Endothelial cell of umbilical vein (primary cell): ENCODE measurements at regions not wholly inside any gene's neighbourhood (a gene's known extent, or its start where the extent isn't known, plus 50 kb on each side); places are given as distances from the start of the nearest gene placed in this dataset.

ENCODE experiments used
- BruUV-seq: library from RNA; stranded (reverse); fragments of 400-500 nt; replicated peaks from 2 replicates; lab custom pipeline; 2021; lab: Mats Ljungman, UMichigan
- CTCF ChIA-PET: fragments of 300-600, 350-600 bp; sonication (Branson Sonifier 250); formaldehyde crosslinking; loops from one replicate; lab custom pipeline; 2021; ENCODE audit warnings: antibody characterized with exemption, inconsistent platforms; lab: Charles Lee
- POLR2A ChIA-PET: fragments of 300-600, 350-600 bp; sonication (Branson Sonifier 250); formaldehyde crosslinking; loops from one replicate; lab custom pipeline; 2021; ENCODE audit warnings: antibody characterized with exemption, inconsistent platforms; lab: Charles Lee
- DNase-seq: peaks from one replicate; pipeline ENCODE4 v3.0.0-alpha.2; 2011; ENCODE audit warnings: low read depth, low spot score
- FAIRE-seq: peaks from 2 replicates; lab custom pipeline; 2011; peaks lifted over from hg19 to GRCh38; lab: Jason Lieb, UNC
- H2AFZ ChIP-seq: 2 replicates; pipeline ENCODE4 v1.6.0; 2012; ENCODE audit warnings: low read depth, low read length, control low read depth, inconsistent platforms
- H3K27ac ChIP-seq: 2 replicates; pipeline ENCODE4 v1.5.1; 2011; ENCODE audit warnings: low read depth, mild to moderate bottlenecking, control low read depth, low read length, moderate library complexity; ENCODE audit not compliant: insufficient read depth
- H3K27me3 ChIP-seq, 2 experiments: 2 replicates each; pipeline versions ENCODE4 v1.6.0 to v1.6.1; 2011; ENCODE audit warnings: low read length in 2 of 2, mixed read lengths in 1 of 2; ENCODE audit not compliant: control insufficient read depth in 2 of 2, insufficient read depth in 2 of 2
- H3K36me3 ChIP-seq, 2 experiments: 2 replicates in 1 of 2; 3 replicates in 1 of 2; pipeline ENCODE4 v1.5.1; 2011; ENCODE audit warnings: low read length in 2 of 2, mild to moderate bottlenecking in 1 of 2, moderate library complexity in 1 of 2; ENCODE audit not compliant: control insufficient read depth in 2 of 2, insufficient read depth in 2 of 2; ENCODE audit errors: extremely low read depth in 1 of 2
- H3K4me1 ChIP-seq: 3 replicates; pipeline ENCODE4 v1.5.1; 2011; ENCODE audit warnings: mild to moderate bottlenecking, low read length; ENCODE audit not compliant: control insufficient read depth, insufficient read depth; ENCODE audit errors: extremely low read depth
- H3K4me2 ChIP-seq: 2 replicates; pipeline ENCODE4 v1.6.1; 2011; ENCODE audit warnings: low read length, control low read depth, mixed read lengths; ENCODE audit not compliant: insufficient read depth
- H3K4me3 ChIP-seq, 3 experiments: fragments of 200-600 bp in 1 of 3; sonication (generic), shearing (Covaris generic) in 1 of 3; replicated peaks in 1 of 3; 2 replicates each; pipeline ENCODE4 v1.5.1; 2011 to 2016; ENCODE audit warnings: control low read depth in 3 of 3, low read length in 3 of 3, mild to moderate bottlenecking in 2 of 3, inconsistent platforms in 1 of 3, low read depth in 1 of 3, moderate library complexity in 1 of 3; ENCODE audit not compliant: insufficient read depth in 1 of 3
- H3K79me2 ChIP-seq: 2 replicates; pipeline ENCODE4 v1.6.0; 2012; ENCODE audit warnings: low read length, inconsistent platforms; ENCODE audit not compliant: control insufficient read depth, insufficient read depth
- H3K9ac ChIP-seq: replicated peaks from 2 replicates; pipeline ENCODE3; 2011; ENCODE audit warnings: low read length, control low read depth; ENCODE audit not compliant: insufficient read depth; ENCODE audit errors: extremely low read depth
- H3K9me1 ChIP-seq: replicated peaks from 3 replicates; pipeline ENCODE4 v1.6.0; 2011; ENCODE audit warnings: mild to moderate bottlenecking, low read length; ENCODE audit not compliant: control insufficient read depth, insufficient read depth; ENCODE audit errors: extremely low read depth
- H3K9me3 ChIP-seq: replicated peaks from 2 replicates; pipeline ENCODE4 v1.5.1; 2012; ENCODE audit warnings: low read length, inconsistent platforms; ENCODE audit not compliant: control insufficient read depth, insufficient read depth
- H4K20me1 ChIP-seq: replicated peaks from 2 replicates; pipeline ENCODE3; 2011; ENCODE audit warnings: mild to moderate bottlenecking, low read length; ENCODE audit not compliant: control insufficient read depth, insufficient read depth; ENCODE audit errors: extremely low read depth
- EZH2 ChIP-seq: IDR thresholded peaks from 2 replicates; pipeline ENCODE4 v1.6.1; 2012; ENCODE audit warnings: borderline replicate concordance, low read depth, mild to moderate bottlenecking, moderate library complexity, low read length, inconsistent platforms; ENCODE audit not compliant: severe bottlenecking
- FOS ChIP-seq: IDR thresholded peaks from 2 replicates; pipeline ENCODE4 v1.6.1; 2011; ENCODE audit warnings: mild to moderate bottlenecking, low read length, moderate library complexity, borderline replicate concordance; ENCODE audit not compliant: insufficient read depth
- GATA2 ChIP-seq: IDR thresholded peaks from 2 replicates; pipeline ENCODE4 v1.7.0; 2011; ENCODE audit warnings: low read depth, mild to moderate bottlenecking, moderate library complexity, mixed read lengths, low read length; ENCODE audit not compliant: insufficient read length, insufficient read depth
- JUN ChIP-seq: IDR thresholded peaks from 2 replicates; pipeline ENCODE4 v1.6.1; 2011; ENCODE audit warnings: borderline replicate concordance, low read depth; ENCODE audit not compliant: insufficient read length, insufficient read depth
- MYC ChIP-seq: IDR thresholded peaks from one replicate; pipeline ENCODE4 v1.6.1; 2011; ENCODE audit warnings: mild to moderate bottlenecking, low read depth, low read length
- POLR2A ChIP-seq: IDR thresholded peaks from 2 replicates; pipeline ENCODE4 v1.6.1; 2012; ENCODE audit warnings: low read depth, mild to moderate bottlenecking, control low read depth, low read length
- POLR2AphosphoS5 ChIP-seq: IDR thresholded peaks from 2 replicates; pipeline ENCODE4 v1.6.1; 2012; ENCODE audit warnings: low read depth, mild to moderate bottlenecking, control low read depth, low read length, moderate library complexity; ENCODE audit not compliant: insufficient read depth
- dilution Hi-C: fragments of 300-500 bp; cut with MboI; formaldehyde crosslinking; loops from one replicate; pipeline ENCODE4 v1.15.0; 2019; ENCODE audit warnings: low sequenced_read_pairs; ENCODE audit not compliant: extremely low pct_ligation_motif_present
- intact Hi-C: fragments of 100-400 bp; cut with micrococcal nuclease; formaldehyde crosslinking; loops from one replicate; pipeline ENCODE4 v1.10.0; 2022
- TF ChIP-seq, protein P1 (sequence below), 2 donors: IDR thresholded peaks; 1 replicate in 1 of 2; 2 replicates in 1 of 2; pipeline ENCODE4 v1.5.1; 2011; ENCODE audit warnings: low read length in 2 of 2, mild to moderate bottlenecking in 2 of 2, moderate library complexity in 2 of 2, control low read depth in 1 of 2, inconsistent platforms in 1 of 2, low read depth in 1 of 2; ENCODE audit not compliant: insufficient read depth in 1 of 2; ENCODE audit errors: extremely low read depth in 1 of 2
- TF ChIP-seq, protein P2 (sequence below): IDR thresholded peaks from 2 replicates; pipeline ENCODE4 v1.6.1; 2011; ENCODE audit not compliant: insufficient read depth, insufficient read length

GRCh38 chr3:83823095-83823494 lies 1135.7 kb upstream of the CADM2 start:
- no peak for TF ChIP-seq EZH2
- TF ChIP-seq MYC = no peak
- no peak for TF ChIP-seq POLR2AphosphoS5
- no peak for TF ChIP-seq POLR2A
- no peak for TF ChIP-seq GATA2
- CTCF ChIA-PET = no interaction called here
- H2AFZ ChIP-seq = no peak overlapping the region

GRCh38 chr3:83835040-83835439 lies 1123.7 kb upstream of the CADM2 start:
- dilution Hi-C loops = no loop called here
- FAIRE-seq (no peak), DNase-seq (no peak)
- H2AFZ ChIP-seq = no peak overlapping the region
- no peaks in the 10 kb centered on the region for H3K4me1 ChIP-seq
- intact Hi-C loops = no loop called here
- POLR2A ChIA-PET = no interaction called here
- no peaks in the 10 kb centered on the region for H3K27me3 ChIP-seq
- no peak overlapping the region for H3K4me2 ChIP-seq
- H3K9me3 ChIP-seq = no peaks in the 10 kb centered on the region
- TF ChIP-seq MYC (no peak), EZH2 (no peak), FOS (no peak), POLR2A (no peak), JUN (no peak), POLR2AphosphoS5 (no peak), GATA2 (no peak)
- TF ChIP-seq, protein P1, sequence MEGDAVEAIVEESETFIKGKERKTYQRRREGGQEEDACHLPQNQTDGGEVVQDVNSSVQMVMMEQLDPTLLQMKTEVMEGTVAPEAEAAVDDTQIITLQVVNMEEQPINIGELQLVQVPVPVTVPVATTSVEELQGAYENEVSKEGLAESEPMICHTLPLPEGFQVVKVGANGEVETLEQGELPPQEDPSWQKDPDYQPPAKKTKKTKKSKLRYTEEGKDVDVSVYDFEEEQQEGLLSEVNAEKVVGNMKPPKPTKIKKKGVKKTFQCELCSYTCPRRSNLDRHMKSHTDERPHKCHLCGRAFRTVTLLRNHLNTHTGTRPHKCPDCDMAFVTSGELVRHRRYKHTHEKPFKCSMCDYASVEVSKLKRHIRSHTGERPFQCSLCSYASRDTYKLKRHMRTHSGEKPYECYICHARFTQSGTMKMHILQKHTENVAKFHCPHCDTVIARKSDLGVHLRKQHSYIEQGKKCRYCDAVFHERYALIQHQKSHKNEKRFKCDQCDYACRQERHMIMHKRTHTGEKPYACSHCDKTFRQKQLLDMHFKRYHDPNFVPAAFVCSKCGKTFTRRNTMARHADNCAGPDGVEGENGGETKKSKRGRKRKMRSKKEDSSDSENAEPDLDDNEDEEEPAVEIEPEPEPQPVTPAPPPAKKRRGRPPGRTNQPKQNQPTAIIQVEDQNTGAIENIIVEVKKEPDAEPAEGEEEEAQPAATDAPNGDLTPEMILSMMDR (IDR thresholded peaks at IDR 0.05; ENCODE audit: extremely low read depth in 1 of 2, insufficient read depth in 1 of 2, low read depth in 1 of 2, low read length in 2 of 2) = no peak
- TF ChIP-seq, protein P2, sequence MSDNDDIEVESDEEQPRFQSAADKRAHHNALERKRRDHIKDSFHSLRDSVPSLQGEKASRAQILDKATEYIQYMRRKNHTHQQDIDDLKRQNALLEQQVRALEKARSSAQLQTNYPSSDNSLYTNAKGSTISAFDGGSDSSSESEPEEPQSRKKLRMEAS = no peak
- no peak overlapping the region for H3K9ac ChIP-seq
- H3K27ac ChIP-seq = no peak overlapping the region
- CTCF ChIA-PET = no interaction called here
- BruUV-seq = no TSS peak
- no peaks in the 10 kb centered on the region for H3K9me1 ChIP-seq
- H3K36me3 ChIP-seq = no peaks in the 10 kb centered on the region
- no peaks in the 10 kb centered on the region for H4K20me1 ChIP-seq
- H3K79me2 ChIP-seq = no peaks in the 10 kb centered on the region
- no peak overlapping the region for H3K4me3 ChIP-seq

More at GRCh38 chr3:83823095-83823494, 1135.7 kb upstream of the CADM2 start:
- no peaks in the 10 kb centered on the region for H3K27me3 ChIP-seq
- H3K79me2 ChIP-seq = no peaks in the 10 kb centered on the region
- no peaks in the 10 kb centered on the region for H3K4me1 ChIP-seq
- dilution Hi-C loops = no loop called here
- no peaks in the 10 kb centered on the region for H4K20me1 ChIP-seq
- no peak overlapping the region for H3K9ac ChIP-seq
- no peak overlapping the region for H3K4me3 ChIP-seq
- no peaks in the 10 kb centered on the region for H3K36me3 ChIP-seq
- POLR2A ChIA-PET = no interaction called here
- intact Hi-C loops = no loop called here
- DNase-seq (no peak), FAIRE-seq (no peak)
- H3K9me1 ChIP-seq = no peaks in the 10 kb centered on the region
- BruUV-seq = no TSS peak
- H3K27ac ChIP-seq = no peak overlapping the region
- H3K4me2 ChIP-seq = no peak overlapping the region
- H3K9me3 ChIP-seq = no peaks in the 10 kb centered on the region
